Epithelial cell of proximal tubule (primary cell): ENCODE measurements at regions not wholly inside any gene's neighbourhood (a gene's known extent, or its start where the extent isn't known, plus 50 kb on each side); places are given as distances from the start of the nearest gene placed in this dataset.

Source experiments
- DNase-seq: peaks from one replicate; pipeline ENCODE4 v3.0.0-alpha.2; 2011; ENCODE audit warnings: low read depth
- H3K4me3 ChIP-seq: 2 replicates; pipeline ENCODE4 v1.5.1; 2011; ENCODE audit warnings: low read depth, mild to moderate bottlenecking, low read length
- TF ChIP-seq, protein P1 (sequence below): conservative IDR thresholded peaks from 2 replicates; pipeline ENCODE4 v1.5.1; 2012; ENCODE audit warnings: low read depth, mild to moderate bottlenecking, low read length

GRCh38 chr9:95381221-95381620 lies 63.7 kb upstream of the FANCC start:
- TF ChIP-seq, protein P1, sequence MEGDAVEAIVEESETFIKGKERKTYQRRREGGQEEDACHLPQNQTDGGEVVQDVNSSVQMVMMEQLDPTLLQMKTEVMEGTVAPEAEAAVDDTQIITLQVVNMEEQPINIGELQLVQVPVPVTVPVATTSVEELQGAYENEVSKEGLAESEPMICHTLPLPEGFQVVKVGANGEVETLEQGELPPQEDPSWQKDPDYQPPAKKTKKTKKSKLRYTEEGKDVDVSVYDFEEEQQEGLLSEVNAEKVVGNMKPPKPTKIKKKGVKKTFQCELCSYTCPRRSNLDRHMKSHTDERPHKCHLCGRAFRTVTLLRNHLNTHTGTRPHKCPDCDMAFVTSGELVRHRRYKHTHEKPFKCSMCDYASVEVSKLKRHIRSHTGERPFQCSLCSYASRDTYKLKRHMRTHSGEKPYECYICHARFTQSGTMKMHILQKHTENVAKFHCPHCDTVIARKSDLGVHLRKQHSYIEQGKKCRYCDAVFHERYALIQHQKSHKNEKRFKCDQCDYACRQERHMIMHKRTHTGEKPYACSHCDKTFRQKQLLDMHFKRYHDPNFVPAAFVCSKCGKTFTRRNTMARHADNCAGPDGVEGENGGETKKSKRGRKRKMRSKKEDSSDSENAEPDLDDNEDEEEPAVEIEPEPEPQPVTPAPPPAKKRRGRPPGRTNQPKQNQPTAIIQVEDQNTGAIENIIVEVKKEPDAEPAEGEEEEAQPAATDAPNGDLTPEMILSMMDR: no peak
- H3K4me3 ChIP-seq: no peak overlapping the region
- DNase-seq: no peak

DNA sequence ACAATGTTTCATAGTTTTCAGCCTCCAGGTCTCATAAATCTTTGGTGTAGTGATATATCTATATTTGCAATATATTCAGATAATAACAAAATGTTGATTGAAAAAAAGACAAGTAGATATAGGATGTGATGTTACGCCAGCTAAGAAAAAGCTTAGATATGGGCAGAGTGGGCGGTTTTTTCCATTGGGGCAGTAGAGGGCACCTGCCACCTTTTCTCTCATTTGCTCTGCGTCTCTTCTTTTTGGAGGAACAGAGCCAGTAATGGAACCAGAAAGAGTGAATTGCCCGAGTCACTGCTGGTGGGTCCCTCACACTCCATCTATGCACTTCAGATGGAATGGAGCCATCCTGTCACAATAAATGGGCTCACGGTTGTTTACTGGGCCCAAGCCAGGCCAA lies 62.1 kb upstream of the FANCC start:
- no peak for DNase-seq
- no peak overlapping the region for H3K4me3 ChIP-seq
- TF ChIP-seq, protein P1: peak; percentile 27

- no peak overlapping the region for H3K4me3 ChIP-seq
- TF ChIP-seq, protein P1: no peak
- DNase-seq: no peak
Observed at GRCh38 chr9:95373782-95374487, 56.4 kb upstream of the FANCC start.

- no peak for DNase-seq
- H3K4me3 ChIP-seq: no peak overlapping the region
- TF ChIP-seq, protein P1: no peak
Observed at GRCh38 chr9:95373069-95373681, 55.7 kb upstream of the FANCC start.

DNA sequence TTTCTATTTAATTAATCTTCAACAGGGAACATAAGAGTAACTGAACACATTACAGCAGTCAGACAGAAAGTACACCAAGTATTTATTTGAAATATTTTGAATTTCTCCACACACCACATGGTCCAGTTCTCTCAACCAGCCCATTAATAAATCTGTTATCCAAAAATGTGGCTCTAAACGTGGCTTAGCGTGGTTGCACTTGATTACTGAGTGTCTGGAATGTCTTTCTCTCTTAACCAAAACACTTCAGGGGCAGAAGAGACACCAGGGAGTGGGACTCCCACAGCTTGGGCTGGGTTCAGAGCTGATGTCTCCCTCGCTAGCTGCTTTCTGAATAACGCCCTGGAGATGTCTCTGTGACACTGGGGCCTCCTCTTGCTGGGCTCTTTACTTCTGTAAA lies 52.6 kb upstream of the FANCC start:
- TF ChIP-seq, protein P1: no peak

DNA sequence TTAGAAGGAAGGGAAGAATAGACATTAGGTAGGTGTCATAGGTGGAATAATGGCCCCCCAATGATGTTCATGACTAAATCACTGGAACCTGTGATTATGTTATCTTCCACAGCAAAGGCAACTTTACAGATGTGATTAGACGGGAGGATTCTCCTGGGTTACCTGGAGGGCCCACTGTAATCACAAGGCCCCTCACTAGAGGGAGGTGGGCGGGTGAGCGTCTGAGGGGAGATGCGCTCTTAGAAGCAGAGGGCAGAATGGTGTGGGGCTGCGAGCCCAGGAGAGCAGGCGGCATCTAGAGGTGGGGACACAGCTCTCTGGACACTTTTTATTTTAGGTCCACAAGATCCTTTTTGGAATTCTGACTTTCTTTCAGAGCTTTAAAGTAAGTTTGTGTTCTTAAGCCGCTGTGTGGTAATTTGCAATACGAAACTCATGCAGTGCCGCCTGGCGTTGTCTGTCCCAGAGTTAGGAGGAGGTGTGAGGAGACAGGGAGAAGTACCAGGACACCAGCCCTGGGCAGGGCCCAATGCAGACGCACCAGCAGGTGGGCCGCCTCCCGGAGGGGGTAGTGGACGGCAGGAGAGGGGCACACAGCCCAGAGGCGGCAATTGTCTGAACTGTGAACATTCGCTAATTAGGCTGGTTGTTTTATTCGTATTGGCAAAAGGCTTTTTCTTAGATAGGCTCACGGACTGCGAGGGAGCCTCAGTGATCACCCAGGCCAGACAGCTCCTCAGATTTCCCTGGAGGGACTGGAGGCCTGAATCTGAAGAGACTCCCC lies 51.1 kb upstream of the FANCC start:
- no peak overlapping the region for H3K4me3 ChIP-seq
- DNase-seq: no peak
- TF ChIP-seq, protein P1: no peak

More for the DNA sequence above, 52.6 kb upstream of the FANCC start:
- no peak overlapping the region for H3K4me3 ChIP-seq
- DNase-seq: no peak
